Stimulated activated CD8-positive, alpha-beta memory T cell treated with anti-CD3 and anti-CD28 coated beads, Interleukin-7, amount 100 ng/mL, for 24 hours (primary cell): ENCODE measurements at regions not wholly inside any gene's neighbourhood (a gene's known extent, or its start where the extent isn't known, plus 50 kb on each side); places are given as distances from the start of the nearest gene placed in this dataset.
"Not testable (repeated sequence)": the region's sequence is repeated elsewhere in the genome, so short reads cannot be mapped to it uniquely, and the experiment has no call there.

Source experiments
- DNase-seq: peaks from one replicate; pipeline ENCODE4 v3.0.0-alpha.2; 2020; ENCODE audit warnings: low read depth

DNA sequence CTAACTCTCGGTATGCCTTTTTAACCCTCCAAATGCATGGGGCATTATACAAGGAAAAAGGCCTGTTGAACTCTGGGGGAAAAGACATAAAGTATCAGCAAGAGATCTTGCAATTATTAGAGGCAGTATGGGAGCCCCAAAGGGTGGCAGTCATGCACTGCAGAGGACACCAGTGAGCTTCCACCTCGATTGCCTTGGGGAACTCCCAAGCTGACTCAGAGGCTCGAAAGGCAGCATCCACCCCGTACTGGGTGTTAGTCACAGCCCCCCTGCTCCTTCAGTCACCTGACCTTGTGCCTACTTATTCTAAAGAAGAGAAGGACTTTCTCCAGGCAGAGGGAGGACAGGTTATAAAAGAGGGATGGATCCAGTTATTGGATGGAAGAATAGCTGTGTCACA, 781.4 kb upstream of the TMEM132C start:
- no peak for DNase-seq

DNA sequence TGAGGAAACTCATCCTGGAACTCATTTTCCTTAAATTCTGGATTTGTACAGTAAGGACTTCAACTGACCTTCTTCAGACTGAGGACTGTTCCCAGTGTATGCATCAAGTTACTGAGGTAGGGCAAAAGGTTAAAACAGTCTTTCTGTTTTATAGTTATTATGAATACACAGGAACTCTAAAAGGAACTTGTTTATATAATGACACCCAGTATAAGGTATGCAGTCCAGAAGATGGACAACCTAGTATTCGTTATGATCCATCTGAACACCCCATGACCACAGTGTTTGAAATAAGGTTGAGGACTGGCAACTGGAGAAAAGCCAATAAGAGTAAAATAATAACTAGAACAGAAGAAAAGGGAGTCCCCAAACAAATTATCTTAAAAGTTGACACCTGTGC, 779.9 kb upstream of the TMEM132C start:
- DNase-seq, result no peak

DNA sequence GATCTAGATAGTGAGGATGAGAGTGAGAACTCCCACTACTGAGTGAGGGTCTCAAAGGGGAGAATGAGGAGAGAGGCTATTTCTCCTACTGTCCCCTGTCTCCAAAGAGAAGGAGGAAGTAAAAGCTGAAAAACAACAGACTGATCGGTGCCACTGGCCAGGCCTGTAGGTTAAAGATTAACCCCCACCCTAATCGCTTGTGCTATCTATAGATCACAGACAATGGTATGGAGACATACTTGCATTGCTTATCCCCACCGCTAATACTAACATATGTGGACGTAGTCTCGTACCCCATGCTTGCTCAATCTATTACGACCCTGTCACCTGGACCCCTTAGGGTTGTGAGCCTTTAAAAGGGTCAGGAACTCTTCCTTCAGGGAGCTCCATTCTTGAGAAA, 777.9 kb upstream of the TMEM132C start:
- DNase-seq, result no peak

DNA sequence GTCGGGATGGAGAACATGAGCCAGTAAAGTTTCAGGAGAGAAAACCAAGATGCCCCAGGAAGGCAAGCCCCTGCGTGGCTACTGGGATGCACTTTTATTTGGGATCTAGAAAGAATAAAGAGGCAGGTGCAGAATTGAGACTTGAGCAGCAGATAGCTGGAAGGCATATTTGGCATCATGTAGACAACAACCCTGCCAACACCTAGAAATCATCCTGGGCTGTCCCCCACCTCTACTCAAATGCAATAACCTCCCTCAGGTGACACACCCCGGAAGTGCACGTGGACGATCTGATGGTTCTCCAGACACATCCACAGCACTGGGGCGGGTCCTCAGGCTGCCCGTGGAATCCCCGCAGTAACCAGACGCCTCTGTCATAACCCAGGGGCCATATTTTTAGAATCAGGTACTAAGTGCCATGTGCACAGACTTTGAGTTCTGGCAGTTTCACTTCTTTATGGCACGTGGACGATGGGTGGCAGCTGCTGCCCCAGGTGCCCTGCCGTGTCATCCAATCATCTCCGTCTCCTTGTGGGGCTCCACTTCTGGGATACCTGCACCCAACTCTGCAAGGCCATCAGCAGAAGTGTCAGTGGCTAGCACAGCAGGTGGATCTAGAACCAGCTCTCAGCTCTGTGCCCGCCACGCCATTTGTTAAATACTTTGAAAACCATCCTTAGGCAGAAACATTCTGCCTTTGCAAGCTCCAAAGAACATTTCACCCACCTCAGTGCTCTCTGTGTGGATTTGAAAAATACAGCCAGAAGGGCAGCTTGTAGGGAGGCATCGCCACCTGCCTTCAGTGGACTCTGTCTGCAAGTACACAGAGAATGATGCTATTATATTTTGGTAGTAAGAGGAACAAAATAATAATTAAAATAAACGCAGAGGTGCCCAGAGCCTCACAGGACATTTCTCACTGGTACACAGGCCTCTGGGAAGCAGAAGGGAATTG, 771.7 kb upstream of the TMEM132C start:
- DNase-seq, result no peak

DNA sequence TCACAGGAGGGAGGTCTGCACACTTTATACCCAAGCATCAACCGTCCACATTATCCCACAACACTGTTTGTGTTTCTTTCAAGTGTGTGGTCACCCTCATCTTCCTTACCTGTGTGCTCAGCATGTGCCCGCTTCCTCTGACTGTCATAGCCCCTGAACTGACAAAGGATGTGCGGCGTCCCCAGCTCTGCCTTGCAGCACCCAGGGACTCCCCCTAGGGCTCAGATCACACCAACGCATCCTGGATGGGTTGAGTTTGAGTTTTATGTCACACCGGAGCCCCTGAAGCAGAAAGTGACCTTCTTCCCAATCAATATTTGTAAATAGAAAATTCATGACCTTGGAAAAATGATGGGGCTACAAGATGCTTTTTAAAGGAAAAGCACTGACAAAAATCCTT, 770.7 kb upstream of the TMEM132C start:
- DNase-seq, result no peak

DNA sequence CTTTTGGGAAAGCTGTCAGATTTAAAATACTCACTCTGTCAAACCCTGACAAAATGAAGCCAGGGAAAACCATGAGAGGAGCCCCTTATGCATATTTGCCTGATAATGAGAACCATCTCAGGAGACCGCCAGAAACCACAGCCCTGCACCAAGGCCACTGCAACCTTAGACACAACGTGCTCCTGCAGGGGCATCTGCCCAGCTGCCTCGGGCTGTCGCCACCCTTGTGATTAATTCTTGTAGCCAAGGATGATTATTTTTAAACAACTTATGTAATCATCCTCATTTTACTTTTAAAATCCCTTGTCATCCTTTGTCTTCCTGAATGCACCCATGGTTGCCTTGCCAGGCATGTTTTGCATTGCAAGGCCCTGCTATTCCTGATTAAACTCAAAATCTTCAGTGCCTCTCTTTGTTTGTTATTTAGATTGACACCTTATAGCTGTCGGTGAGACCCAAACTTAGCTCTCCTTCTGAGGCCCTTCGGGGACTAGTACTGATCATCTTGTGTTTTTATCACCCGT, 766.4 kb upstream of the TMEM132C start:
- no peak for DNase-seq

DNA sequence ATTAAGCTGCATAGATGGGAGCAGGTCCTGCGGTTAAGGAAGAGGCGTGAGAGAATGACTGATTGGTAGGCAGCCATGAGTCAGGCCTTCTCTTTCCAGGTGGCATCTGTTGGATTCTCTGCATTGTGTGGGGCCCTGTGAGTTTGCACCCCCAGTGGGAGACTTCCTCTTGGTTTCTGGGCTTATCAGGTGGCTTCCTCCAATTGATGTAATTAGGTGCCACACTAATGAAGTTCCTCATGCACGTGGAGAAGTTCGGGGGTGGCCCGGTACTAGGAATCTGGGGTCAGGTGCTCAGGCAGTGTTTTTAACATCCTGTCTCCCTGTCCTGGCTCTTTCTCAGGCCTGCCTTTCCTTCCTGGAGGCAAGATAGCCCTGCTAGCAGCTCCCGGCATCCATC, 765.1 kb upstream of the TMEM132C start:
- no peak for DNase-seq

DNA sequence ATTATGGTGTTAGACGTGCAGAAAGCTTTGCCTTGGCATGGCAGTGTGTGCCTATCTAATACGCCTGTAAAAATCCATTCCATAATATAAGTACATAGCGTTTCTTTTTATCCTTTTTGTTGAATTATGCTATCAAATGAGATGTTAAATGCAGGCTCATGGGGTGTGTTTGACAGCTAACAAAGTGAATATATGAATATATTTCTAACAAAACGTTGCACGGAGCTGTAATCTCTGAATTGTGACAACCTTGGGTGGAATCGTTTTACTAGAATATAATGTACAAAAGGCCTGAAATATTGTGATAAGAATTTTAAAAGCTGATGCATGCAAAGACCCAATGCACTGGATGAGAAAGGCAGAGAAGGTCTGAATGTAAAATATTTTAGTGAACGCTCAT, 763.7 kb upstream of the TMEM132C start:
- DNase-seq, result no peak

DNA sequence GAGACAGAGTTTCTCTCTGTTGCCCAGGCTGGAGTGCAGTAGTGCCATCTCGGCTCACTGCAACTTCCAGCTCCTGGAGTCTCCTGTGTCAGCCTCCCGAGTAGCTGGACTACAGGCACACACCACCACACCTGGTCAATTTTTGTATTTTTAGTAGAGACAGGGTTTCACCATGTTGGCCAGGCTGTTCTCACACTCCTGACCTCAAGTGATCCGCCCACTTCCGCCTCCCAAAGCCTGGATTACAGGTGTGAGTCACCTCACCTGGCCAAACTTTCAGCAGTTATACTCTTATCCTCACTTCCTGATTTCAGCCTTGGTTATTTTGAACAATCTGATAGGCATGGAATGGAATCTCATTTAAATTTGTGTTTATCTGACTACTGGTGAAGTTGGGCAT, 763.0 kb upstream of the TMEM132C start:
- DNase-seq, result not testable (repeated sequence)

DNA sequence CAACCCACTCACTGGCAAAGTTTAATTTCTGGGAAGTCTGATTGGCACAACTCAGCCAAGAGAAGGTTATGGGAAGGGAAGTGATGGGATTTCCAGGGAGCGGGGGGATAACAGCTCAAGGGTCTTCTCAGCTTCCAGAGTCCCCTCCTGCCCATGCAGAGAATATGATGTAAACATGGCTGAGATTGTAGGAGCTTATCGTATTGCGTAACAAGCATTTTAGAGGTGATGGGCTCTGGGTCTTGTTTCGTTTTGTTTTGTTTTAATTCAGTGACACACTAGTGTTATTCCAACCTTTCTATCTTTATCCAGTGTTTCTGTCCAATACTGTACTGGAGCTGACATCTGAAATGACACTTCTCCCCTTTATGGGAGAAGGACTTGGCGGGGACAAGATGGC, 762.1 kb upstream of the TMEM132C start:
- DNase-seq, result no peak

DNA sequence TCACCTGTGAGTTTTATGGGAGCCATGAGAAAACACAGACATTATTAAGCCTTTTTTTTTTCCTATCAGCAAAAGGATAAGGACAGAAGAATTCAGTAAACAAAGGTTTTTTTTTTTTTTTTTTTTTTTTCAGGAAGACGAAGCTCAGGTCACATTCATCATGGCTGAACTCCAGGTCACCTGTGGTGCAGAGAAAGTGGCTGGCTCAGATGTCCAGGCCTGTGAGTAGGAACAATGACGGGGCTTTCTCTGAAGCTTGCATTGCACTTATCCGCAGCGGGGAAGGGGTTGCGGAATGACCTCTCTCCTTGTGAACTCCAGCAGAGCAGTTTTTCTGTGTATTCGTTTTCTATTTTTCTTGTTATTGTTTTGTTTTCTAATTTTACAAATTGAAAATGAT, 759.6 kb upstream of the TMEM132C start:
- no peak for DNase-seq

DNA sequence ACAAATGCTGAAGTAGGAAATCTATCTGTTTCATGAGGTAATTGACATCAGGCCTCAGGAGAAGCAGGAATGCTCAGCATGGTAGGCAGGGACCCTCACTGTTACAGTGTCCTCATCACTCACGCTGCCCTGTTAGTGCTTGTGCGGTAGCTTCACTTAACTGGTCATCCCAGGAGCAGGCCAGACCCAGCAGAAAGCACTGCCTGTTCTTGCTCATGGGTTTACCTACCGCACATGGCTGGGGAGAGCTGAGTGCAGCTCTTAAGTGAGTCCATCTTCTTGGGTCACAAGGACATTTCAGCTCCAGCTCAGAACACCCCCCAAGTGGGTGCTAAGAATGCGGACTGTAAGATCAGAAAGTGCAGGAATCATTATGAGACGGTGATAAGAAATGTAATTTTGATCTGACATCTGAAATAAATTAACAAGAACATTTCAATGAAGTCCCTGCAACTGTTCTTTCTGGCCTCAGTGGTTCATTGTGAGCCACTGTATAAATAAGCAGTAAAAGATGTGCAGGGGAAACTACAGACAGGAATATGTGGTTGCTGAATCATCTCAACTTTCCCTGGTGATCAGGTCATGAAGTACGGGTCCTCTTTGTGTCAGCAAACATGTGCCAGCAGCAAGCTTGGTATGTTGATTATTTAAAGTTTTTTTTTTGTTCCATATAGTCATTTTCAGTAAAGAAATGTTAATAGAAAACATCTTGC, 757.7 kb upstream of the TMEM132C start:
- DNase-seq, result no peak

DNA sequence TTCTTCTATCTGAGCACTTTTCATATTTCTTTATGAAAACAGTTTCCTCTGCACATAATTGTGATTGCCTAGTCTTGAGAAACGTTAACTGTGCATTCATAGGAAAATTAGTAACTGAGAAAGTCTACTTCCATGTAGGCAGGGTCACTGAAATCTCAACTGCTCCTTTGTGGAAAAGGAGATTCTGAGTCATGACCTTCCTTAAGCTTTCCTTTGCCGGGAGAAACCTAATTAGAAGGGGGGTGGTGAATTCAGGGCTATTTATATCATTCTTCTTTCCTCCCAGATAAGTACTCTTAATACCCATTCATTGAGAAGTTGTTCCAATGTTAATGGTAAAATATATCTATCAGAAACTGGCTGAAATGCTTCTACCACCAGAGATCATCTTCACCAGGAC, 751.0 kb upstream of the TMEM132C start:
- DNase-seq, result no peak

DNA sequence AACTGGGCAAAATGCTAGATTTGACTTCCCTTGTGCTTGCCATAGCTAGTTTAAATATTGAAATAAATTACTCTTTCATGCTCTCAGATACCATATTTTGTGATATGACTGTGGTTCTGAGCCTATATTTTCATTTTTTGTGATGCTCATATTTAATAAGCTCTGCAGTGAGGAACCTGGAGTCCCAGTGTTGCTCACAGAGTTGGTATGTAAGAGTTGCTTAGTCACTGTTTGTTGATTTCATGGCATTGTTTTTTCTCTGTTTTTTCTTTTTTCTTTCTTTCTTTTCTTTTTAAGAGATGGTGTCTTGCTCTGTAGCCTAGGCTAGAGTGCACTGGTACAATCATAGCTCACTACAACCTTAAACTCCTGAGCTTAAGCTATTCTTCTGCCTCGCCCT, 750.5 kb upstream of the TMEM132C start:
- DNase-seq, result no peak

DNA sequence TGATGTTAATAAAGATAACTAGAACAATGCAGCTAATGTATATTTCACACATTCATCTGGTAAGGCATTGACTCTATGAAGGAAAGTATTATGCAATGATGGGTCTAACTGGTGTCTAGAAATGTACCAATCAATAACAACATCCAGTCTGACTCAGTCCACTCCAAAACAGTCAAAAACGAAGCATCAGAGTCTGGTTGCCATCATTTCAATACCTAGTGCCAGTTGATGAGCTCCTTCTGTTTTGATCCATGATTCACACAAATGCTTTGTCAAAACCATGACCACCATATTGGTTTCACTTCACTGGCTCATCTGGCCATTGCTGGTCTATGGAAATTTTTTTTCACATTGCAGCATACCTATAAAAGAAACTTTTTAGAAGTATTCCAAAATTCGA, 747.2 kb upstream of the TMEM132C start:
- DNase-seq, result no peak

DNA sequence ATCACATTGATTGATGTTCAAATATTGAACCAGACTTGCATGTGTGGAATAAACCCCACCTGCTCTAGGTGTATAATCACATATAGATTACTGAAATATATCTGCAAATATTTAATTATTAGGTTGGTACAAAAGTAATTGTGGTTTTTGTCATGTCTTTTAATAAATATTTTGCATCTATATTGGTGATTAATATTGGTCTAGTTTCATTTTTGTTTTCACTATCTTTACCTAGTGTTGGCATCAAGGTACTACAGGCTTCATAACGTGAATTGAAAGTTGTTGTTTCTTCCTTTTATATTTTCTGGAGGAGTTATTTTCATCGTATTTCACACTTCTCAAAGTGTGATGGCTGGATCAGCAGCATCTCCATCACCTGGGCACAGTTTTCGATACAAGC, 740.0 kb upstream of the TMEM132C start:
- no peak for DNase-seq

DNA sequence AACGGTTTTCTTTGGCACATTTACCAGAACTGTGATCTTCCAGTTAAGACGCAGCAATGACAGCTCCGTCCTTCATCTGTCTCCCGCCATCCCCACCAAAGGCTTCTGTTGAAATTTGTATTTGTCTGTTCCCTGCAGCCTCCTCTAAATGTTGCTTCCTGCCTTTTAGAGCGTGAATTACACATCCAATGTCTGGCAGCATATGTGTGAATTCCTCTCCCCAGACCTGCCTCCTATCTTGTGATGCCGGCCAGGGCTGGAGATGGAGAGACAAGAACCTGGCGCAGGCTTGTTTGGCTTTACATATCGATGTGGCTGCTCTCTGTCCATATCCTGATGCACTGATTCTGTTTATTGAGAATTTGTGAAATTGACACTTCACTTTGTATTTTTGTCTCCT, 738.4 kb upstream of the TMEM132C start:
- DNase-seq, result no peak

DNA sequence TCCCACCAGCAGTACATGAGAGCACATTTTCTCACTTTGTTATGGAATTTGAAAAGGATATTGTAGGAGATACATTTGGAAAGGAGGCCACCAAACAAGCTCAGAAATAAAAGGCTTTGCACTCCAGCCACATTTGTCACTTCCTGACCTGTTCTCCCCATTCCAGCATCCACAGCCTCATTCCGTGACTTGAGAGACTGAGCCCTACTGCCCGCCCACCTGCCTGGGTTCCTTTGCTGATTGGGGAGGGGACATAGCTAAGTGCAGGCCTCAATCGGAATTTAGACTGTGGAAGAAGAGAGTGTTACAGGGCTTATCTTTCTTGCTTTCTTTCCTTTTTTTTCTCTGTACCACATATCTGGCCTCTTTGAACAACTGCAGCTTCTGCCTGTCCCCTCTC, 735.4 kb upstream of the TMEM132C start:
- no peak for DNase-seq

DNA sequence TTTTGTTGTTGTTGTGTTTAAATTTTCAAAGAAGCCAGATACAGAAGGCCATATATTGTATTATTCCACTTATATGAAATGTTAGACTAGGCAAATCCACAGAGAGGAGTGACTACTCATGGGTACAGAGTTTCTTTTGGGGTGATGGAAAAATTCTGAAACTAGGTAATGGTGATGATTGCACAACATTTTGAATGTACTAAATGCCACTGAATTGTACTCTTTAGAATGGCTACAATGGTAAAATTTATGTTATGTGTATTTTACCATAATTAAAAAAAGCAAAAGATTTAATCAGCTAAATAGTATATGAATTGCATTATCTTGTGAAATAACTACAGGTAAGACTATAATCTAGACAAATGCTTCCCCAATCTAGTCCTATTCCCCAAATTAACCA, 733.6 kb upstream of the TMEM132C start:
- DNase-seq, result no peak

DNA sequence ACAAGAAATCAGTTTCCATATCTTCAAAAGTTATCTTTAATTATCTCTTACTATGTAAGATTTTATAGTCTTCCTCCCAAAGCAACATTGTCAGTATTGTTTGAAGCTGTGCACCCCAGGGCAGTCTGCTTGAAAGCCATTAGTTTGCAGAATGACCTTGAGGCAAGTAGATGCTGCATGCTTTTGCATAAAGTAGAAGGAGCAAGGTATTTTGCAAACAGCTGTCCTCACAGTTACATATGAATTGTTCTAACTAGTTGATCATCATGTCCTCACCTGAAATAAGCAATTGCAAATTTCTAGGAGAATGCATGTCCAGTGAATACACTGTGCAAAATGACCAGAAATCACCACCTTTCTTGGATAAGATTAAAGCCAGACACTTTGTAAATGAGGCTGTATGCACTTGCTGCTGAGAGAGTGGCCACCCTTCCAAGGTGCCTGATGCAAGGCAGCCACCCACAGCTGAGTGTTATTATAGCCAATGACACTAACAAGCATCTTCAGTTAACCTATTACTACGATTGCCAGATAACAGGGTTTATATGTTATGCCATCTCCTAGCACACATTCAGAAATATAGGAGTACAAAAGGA, 730.0 kb upstream of the TMEM132C start:
- DNase-seq, result no peak

DNA sequence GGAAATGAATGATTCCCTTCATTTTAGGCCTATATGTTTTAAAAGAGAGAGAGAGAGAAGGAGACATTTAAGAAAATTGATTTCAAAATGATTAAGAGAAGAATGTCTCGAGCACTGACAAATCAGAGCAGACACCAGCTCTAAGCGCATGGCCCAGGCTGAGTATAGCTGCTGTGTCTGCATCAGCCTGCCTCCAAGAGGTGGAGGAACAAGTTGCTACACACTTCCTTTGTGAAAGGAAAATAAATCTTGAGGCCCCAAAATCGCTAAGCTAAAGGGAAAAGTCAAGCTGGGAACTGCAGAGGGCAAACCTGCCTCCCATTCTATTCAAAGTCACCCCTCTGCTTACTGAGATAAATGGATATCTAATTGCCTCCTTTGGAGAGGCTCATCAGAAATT, 728.7 kb upstream of the TMEM132C start:
- DNase-seq, result no peak

DNA sequence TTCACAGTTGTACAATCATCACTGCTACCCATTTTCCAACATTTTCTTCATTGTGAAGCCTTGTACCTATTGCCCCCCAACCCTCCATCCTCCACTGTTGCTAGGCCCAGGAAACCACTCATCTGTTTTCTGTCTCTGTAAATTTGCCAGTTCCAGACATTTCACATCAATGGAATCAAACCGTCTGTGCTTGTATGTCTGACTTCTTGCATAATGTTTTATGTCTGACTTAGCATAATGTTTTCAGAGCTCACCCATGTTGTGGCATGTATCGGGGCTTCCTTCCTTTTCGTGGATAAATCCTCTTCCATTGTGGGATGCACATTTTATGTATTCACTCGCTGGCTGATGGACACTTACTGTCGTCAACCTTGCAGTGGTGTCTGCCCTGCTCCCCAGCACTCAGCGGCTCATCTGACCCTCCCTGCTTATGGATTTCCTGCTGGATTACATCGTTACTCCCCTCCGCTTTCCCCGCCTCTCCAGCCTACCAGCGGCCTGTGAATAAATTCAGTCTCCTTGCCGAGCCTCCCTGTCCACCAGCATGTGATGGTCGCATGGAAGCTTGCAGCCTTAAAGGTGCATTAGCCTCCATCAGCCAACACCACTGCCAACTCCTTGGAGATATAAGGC, 727.6 kb upstream of the TMEM132C start:
- no peak for DNase-seq
